ENCODE measurements at regions not wholly inside any gene's neighbourhood (a gene's known extent, or its start where the extent isn't known, plus 50 kb on each side); places are given as distances from the start of the nearest gene placed in this dataset.
A peak's percentile ranks its signal among the peaks of the same experiment; 100 is the strongest.
"Not testable (repeated sequence)": the region's sequence is repeated elsewhere in the genome, so short reads cannot be mapped to it uniquely, and the experiment has no call there.

GRCh38 chr14:83041224-83041623 lies 1507.6 kb upstream of the SEL1L start:
- Histone ChIP-seq H3K4me1 (ENCODE audit: control insufficient read depth, insufficient read depth, low read length) (no peaks in the 10 kb centered on the region), H3K9ac (ENCODE audit: low read length) (no peak overlapping the region)

DNA sequence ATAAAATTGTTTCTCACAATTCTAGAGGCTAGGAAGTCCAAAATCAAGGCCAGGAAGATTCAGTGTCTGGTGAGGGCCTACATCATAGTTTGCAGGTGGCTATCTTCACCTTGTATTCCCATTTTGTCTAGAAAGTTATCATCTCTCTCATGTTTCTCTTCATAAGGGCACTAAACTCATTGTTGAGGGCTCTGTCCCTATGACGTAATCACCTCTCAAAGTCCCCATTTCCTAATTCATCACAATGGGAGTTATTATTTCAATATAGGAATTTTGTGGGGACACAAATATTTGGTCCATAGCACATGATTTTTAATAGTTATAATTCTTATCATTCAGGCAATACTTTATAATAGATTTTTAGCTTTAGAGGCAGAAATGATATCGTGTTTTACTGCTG lies 1509.2 kb upstream of the SEL1L start:
- no peaks in the 10 kb centered on the region for H3K36me3 ChIP-seq (ENCODE audit: control insufficient read depth, insufficient read depth, low read length, severe bottlenecking)
- H3K27me3 ChIP-seq (replicated peaks; ENCODE audit: control insufficient read depth, insufficient read depth, low read length) = no peaks in the 10 kb centered on the region
- H3K4me3 ChIP-seq (ENCODE audit: low read length) = no peak overlapping the region
- H3K9ac ChIP-seq (ENCODE audit: low read length) = no peak overlapping the region
- no peak for DNase-seq (ENCODE audit: low read depth)
- H3K9me3 ChIP-seq (ENCODE audit: control insufficient read depth, low read length) = peaks cover 11% of the 10 kb centered on the region
- no peaks in the 10 kb centered on the region for H3K4me1 ChIP-seq (ENCODE audit: control insufficient read depth, insufficient read depth, low read length)

More at GRCh38 chr14:83041224-83041623, 1507.6 kb upstream of the SEL1L start:
- no peaks in the 10 kb centered on the region for H3K27me3 ChIP-seq (replicated peaks; ENCODE audit: control insufficient read depth, insufficient read depth, low read length)
- H3K36me3 ChIP-seq (ENCODE audit: control insufficient read depth, insufficient read depth, low read length, severe bottlenecking) = no peaks in the 10 kb centered on the region
- no peak overlapping the region for H3K4me3 ChIP-seq (ENCODE audit: low read length)
- no peak for DNase-seq (ENCODE audit: low read depth)
- H3K9me3 ChIP-seq (ENCODE audit: control insufficient read depth, low read length) = peaks cover 11% of the 10 kb centered on the region

DNA sequence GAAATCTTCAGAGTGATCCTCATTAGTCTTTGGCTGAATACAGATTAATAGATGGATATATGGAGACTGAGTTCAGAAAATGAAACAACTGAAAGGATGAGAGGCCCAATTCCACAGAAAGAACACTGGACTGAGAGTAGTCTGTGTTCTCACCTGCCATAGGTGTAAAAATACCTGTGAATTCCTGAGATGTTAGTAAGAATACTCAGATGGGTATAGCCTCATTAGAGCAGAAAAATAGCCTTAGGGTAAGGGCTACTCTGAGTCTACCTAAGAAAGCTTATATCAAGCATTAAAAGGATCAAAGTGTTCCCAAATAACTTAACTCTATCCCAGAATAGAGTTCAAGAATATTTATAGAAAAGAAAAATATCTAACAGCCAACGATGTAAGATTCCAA lies 1510.3 kb upstream of the SEL1L start:
- Histone ChIP-seq H3K27me3 (replicated peaks; ENCODE audit: control insufficient read depth, insufficient read depth, low read length) (no peaks in the 10 kb centered on the region), H3K4me1 (ENCODE audit: control insufficient read depth, insufficient read depth, low read length) (no peaks in the 10 kb centered on the region), H3K4me3 (ENCODE audit: low read length) (no peak overlapping the region), H3K9ac (ENCODE audit: low read length) (no peak overlapping the region), H3K36me3 (ENCODE audit: control insufficient read depth, insufficient read depth, low read length, severe bottlenecking) (no peaks in the 10 kb centered on the region), H3K9me3 (ENCODE audit: control insufficient read depth, low read length) (peaks cover 11% of the 10 kb centered on the region)
- DNase-seq (ENCODE audit: low read depth) = no peak

- no peak for DNase-seq (ENCODE audit: low read depth)
- Histone ChIP-seq H3K9ac (ENCODE audit: low read length) (no peak overlapping the region), H3K27me3 (replicated peaks; ENCODE audit: control insufficient read depth, insufficient read depth, low read length) (no peaks in the 10 kb centered on the region), H3K9me3 (ENCODE audit: control insufficient read depth, low read length) (no peaks in the 10 kb centered on the region), H3K4me1 (ENCODE audit: control insufficient read depth, insufficient read depth, low read length) (no peaks in the 10 kb centered on the region), H3K36me3 (ENCODE audit: control insufficient read depth, insufficient read depth, low read length, severe bottlenecking) (no peaks in the 10 kb centered on the region), H3K4me3 (ENCODE audit: low read length) (no peak overlapping the region)
Measured at GRCh38 chr14:83047059-83047830, 1513.6 kb upstream of the SEL1L start.

GRCh38 chr14:83053022-83053710 lies 1519.5 kb upstream of the SEL1L start:
- peaks cover 8% of the 10 kb centered on the region for H3K4me1 ChIP-seq (ENCODE audit: control insufficient read depth, insufficient read depth, low read length)
- no peaks in the 10 kb centered on the region for H3K9me3 ChIP-seq (ENCODE audit: control insufficient read depth, low read length)
- H3K9ac ChIP-seq (ENCODE audit: low read length) = no peak overlapping the region
- no peak overlapping the region for H3K4me3 ChIP-seq (ENCODE audit: low read length)
- no peaks in the 10 kb centered on the region for H3K27me3 ChIP-seq (replicated peaks; ENCODE audit: control insufficient read depth, insufficient read depth, low read length)
- no peaks in the 10 kb centered on the region for H3K36me3 ChIP-seq (ENCODE audit: control insufficient read depth, insufficient read depth, low read length, severe bottlenecking)
- no peak for DNase-seq (ENCODE audit: low read depth)

- Histone ChIP-seq H3K4me3 (ENCODE audit: low read length) (no peak overlapping the region), H3K36me3 (ENCODE audit: control insufficient read depth, insufficient read depth, low read length, severe bottlenecking) (no peaks in the 10 kb centered on the region), H3K27me3 (replicated peaks; ENCODE audit: control insufficient read depth, insufficient read depth, low read length) (no peaks in the 10 kb centered on the region), H3K9ac (ENCODE audit: low read length) (no peak overlapping the region), H3K4me1 (ENCODE audit: control insufficient read depth, insufficient read depth, low read length) (peaks cover 8% of the 10 kb centered on the region), H3K9me3 (ENCODE audit: control insufficient read depth, low read length) (no peaks in the 10 kb centered on the region)
- no peak for DNase-seq (ENCODE audit: low read depth)
Measured at GRCh38 chr14:83058068-83058467, 1524.4 kb upstream of the SEL1L start.

DNA sequence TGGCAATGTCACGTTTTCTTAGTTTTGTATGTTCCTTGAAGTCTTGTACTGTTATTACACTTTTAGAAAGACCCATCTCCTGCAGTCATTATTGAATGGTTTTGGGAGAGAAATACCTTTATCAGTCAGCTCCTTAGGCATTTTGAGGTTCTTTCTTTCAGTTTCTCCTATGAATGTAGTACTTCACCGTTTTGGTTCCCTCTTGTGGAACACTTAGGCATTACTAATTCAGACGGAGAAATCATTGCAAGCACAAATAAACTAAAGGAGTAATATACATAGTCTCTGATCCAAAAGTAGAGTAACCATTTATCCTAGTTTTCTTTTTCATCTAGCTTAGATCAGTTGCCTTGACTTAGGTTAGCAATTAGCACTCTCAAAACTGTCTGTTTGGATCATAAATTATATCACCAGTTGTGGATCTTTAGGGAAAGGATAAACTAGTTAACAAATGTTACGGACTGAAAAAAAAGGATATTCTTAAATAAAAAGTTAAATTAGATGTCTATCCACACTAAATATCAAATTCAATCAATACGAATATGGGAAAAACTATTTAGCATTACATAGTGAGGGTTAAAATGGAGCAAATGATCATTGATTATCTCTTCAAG lies 1538.3 kb upstream of the SEL1L start:
- Histone ChIP-seq H3K36me3 (ENCODE audit: control insufficient read depth, insufficient read depth, low read length, severe bottlenecking) (no peaks in the 10 kb centered on the region), H3K9me3 (ENCODE audit: control insufficient read depth, low read length) (peaks cover 8% of the 10 kb centered on the region), H3K9ac (ENCODE audit: low read length) (no peak overlapping the region), H3K27me3 (replicated peaks; ENCODE audit: control insufficient read depth, insufficient read depth, low read length) (no peaks in the 10 kb centered on the region), H3K4me3 (ENCODE audit: low read length) (no peak overlapping the region), H3K4me1 (ENCODE audit: control insufficient read depth, insufficient read depth, low read length) (no peaks in the 10 kb centered on the region)
- peak; percentile 10 for DNase-seq (ENCODE audit: low read depth)

- H3K9ac ChIP-seq (ENCODE audit: low read length) = no peak overlapping the region
- H3K36me3 ChIP-seq (ENCODE audit: control insufficient read depth, insufficient read depth, low read length, severe bottlenecking) = no peaks in the 10 kb centered on the region
- no peak for DNase-seq (ENCODE audit: low read depth)
- no peaks in the 10 kb centered on the region for H3K27me3 ChIP-seq (replicated peaks; ENCODE audit: control insufficient read depth, insufficient read depth, low read length)
- H3K4me1 ChIP-seq (ENCODE audit: control insufficient read depth, insufficient read depth, low read length) = no peaks in the 10 kb centered on the region
- no peaks in the 10 kb centered on the region for H3K9me3 ChIP-seq (ENCODE audit: control insufficient read depth, low read length)
- no peak overlapping the region for H3K4me3 ChIP-seq (ENCODE audit: low read length)
Measured at GRCh38 chr14:83085136-83085535, 1551.5 kb upstream of the SEL1L start.

- no peak overlapping the region for H3K4me3 ChIP-seq (ENCODE audit: low read length)
- no peak overlapping the region for H3K9ac ChIP-seq (ENCODE audit: low read length)
- no peak for DNase-seq (ENCODE audit: low read depth)
- H3K9me3 ChIP-seq (ENCODE audit: control insufficient read depth, low read length) = no peaks in the 10 kb centered on the region
- no peaks in the 10 kb centered on the region for H3K4me1 ChIP-seq (ENCODE audit: control insufficient read depth, insufficient read depth, low read length)
- no peaks in the 10 kb centered on the region for H3K36me3 ChIP-seq (ENCODE audit: control insufficient read depth, insufficient read depth, low read length, severe bottlenecking)
- no peaks in the 10 kb centered on the region for H3K27me3 ChIP-seq (replicated peaks; ENCODE audit: control insufficient read depth, insufficient read depth, low read length)
Measured at GRCh38 chr14:83085725-83086124, 1552.1 kb upstream of the SEL1L start.

DNA sequence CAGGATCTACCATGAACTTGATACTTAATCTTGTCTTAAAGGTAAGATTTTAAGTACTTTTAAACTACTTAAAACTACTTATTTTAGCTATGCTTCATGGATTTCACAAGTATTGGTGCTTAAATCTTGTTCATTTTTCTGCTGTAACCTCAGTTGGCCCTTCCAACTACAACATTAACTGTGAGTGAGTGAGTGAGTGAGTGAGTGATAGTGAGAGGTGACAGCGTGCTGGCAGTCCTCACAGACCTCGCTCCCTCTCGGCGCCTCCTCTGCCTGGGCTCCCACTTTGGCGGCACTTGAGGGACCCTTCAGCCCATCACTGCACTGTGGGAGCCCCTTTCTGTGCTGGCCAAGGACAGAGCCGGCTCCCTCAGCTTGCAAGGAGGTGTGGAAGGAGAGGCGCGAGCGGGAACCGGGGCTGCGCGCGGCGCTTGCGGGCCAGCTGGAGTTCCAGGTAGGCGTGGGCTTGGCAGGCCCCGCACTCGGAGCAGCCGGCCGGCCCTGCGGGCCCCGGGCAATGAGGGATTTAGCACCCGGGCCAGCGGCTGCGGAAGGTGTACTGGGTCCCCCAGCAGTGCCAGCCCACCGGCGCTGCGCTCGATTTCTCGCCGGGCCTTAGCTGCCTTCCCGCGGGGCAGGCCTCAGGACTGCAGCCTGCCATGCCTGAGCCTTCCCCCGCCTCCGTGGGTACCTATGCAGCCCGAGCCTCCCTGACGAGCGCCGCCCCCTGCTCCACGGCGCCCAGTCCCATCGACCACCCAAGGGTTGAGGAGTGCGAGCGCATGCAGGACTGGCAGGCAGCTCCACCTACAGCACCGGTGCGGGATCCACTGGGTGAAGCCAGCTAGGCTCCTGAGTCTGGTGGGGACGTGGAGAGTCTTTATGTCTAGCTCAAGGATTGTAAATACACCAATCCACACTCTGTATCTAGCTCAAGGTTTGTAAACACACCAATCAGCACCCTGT lies 1558.6 kb upstream of the SEL1L start:
- not testable (repeated sequence) for H3K36me3 ChIP-seq (ENCODE audit: control insufficient read depth, insufficient read depth, low read length, severe bottlenecking); H3K9ac ChIP-seq (ENCODE audit: low read length); DNase-seq (ENCODE audit: low read depth); H3K4me3 ChIP-seq (ENCODE audit: low read length); H3K4me1 ChIP-seq (ENCODE audit: control insufficient read depth, insufficient read depth, low read length); H3K27me3 ChIP-seq (replicated peaks; ENCODE audit: control insufficient read depth, insufficient read depth, low read length); H3K9me3 ChIP-seq (ENCODE audit: control insufficient read depth, low read length)

- peak; percentile 29 for DNase-seq (ENCODE audit: low read depth)
- H3K27me3 ChIP-seq (replicated peaks; ENCODE audit: control insufficient read depth, insufficient read depth, low read length) = no peaks in the 10 kb centered on the region
- no peaks in the 10 kb centered on the region for H3K36me3 ChIP-seq (ENCODE audit: control insufficient read depth, insufficient read depth, low read length, severe bottlenecking)
- no peak overlapping the region for H3K4me3 ChIP-seq (ENCODE audit: low read length)
- no peaks in the 10 kb centered on the region for H3K9me3 ChIP-seq (ENCODE audit: control insufficient read depth, low read length)
- no peak overlapping the region for H3K9ac ChIP-seq (ENCODE audit: low read length)
- H3K4me1 ChIP-seq (ENCODE audit: control insufficient read depth, insufficient read depth, low read length) = peaks cover 6% of the 10 kb centered on the region
Measured at GRCh38 chr14:83096092-83096491, 1562.4 kb upstream of the SEL1L start.

Data from adipocyte (in vitro differentiated cells).